HG02870 (cell line): ENCODE measurements at regions not wholly inside any gene's neighbourhood (a gene's known extent, or its start where the extent isn't known, plus 50 kb on each side); places are given as distances from the start of the nearest gene placed in this dataset.

Source experiments
- ATAC-seq: cut with Tn5 transposase; IDR thresholded peaks from one replicate; pipeline ENCODE4 v1.9.1; 2021; ENCODE audit warnings: mild to moderate bottlenecking, moderate library complexity; ENCODE audit not compliant: unreplicated experiment

DNA sequence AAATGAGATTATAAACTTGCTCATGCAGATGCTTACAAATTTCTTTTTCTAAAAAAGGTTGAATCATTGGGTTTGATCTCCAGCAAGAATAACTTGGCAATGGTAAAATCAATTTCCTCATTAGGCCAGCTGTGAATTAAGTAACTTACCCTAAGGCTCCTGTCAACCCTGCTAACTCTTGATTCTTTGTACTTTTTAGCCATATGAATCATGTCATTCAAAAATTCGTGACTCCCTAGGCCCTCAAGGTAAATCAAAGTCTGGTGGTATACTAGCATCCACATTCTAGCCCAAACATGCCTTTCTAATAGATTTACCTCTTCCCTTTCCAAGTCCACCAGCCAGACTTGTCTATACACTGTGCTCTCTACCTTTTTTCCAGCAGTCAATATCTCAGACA, 420.8 kb upstream of the BRINP1 start:
- no peak for ATAC-seq

DNA sequence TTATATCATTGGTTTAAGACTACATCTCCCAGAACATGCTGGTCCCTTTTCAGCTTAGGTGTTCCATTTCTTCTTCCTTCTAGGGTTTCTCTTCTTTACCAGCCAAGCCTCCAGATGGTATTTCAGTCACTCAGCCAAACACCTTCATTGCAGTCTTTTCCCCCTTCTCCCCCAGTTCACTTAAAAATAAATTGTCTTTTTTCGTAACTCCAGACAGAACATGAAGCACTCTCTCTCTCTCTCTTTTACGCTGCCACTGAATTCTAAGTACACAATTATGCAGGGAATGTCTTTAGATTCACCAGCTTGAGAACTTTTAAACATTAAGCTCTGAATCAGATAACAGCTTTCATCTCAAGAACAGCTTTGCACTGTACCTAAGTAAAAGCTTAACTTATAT, 419.7 kb upstream of the BRINP1 start:
- ATAC-seq: no peak

DNA sequence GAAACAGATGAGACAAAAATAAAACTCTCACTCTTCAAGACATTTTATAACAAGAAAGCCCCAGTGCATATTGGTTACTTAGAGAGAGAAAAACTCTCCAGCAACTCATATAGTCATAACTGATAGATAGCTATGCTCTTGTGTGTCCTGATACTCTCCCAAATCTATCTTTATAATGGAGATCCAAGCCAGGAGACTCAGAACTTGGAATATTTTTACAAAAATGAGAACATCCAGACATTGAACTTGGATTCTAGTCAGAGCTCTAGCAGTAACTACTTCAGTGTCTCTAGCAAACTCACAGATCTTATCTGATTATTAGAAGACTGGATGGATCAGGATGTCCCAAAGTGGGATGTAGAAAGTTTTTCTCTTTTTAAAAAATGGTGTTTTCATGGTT, 412.7 kb upstream of the BRINP1 start:
- no peak for ATAC-seq

DNA sequence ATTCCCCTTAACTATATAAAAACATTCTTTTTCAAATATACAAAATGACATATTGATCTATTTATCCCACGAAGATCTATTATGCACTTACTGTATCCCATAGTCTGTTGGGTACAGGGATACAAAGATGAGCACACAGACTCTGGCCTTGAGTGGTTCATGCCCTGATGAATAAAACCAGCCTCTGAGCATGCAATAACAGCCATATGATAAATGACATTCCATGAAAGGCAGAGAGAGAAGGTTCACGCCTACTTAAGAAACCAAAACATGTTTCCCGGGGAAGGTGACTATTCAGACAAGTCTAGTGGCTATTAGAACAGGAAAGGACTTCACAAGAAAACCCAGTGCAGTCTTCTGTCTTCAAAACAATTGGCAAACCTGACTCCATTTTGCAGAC, 406.2 kb upstream of the BRINP1 start:
- ATAC-seq: no peak

DNA sequence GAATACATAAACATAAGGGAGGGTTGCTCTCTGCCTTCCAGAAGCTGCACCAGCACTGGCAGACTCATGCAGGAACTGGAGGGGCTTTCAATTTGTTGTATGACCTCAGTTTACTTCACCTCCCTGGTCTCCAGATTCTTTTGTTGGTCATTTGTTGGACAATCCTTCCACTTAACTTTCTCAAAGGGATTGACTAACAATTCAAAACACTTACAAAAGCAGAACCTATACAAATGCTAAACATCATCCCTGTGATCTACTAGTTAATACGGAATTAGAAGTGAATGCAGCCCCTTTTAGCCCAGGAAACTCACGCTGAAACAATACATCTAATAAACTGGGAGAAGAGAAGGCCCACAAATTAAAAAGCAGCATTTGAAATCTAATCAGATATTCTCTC, 404.6 kb upstream of the BRINP1 start:
- no peak for ATAC-seq

DNA sequence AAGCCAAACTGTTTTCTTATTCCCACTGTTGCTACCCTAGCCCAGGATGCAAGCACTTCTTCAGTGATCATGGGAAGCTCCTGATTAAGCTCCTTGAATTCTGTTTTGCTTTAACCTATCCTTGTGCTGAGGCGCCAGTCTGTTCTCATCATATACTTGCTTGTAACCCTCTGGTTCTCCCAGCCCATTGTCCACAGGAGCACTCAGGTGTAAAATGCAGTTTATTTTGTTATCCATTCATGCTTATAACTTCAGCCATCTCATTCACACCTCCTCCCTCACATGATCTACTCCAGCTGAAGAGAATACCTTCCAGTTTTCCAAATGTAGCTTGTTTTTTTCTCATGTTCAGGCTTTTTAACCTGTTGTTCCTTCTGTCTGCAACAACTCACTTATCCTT, 402.1 kb upstream of the BRINP1 start:
- no peak for ATAC-seq

DNA sequence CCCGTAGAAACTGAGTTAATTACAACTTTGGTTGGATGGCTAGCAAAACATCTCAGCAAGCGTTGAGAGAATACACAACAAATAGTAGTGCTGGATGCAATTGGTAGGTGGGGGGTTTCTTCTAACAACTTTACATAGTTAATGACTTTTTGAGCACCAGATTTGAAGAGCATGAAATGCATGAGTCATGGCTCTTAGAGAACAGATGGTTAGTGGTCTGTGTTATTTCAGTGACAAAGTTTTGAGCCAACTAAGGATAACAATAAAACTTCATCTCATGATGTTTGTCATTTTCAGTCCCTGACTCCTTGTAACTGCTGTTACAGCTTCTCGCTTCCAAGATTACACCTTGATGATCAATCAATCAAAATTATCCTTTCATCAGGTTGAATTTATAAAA, 399.0 kb upstream of the BRINP1 start:
- ATAC-seq: no peak

DNA sequence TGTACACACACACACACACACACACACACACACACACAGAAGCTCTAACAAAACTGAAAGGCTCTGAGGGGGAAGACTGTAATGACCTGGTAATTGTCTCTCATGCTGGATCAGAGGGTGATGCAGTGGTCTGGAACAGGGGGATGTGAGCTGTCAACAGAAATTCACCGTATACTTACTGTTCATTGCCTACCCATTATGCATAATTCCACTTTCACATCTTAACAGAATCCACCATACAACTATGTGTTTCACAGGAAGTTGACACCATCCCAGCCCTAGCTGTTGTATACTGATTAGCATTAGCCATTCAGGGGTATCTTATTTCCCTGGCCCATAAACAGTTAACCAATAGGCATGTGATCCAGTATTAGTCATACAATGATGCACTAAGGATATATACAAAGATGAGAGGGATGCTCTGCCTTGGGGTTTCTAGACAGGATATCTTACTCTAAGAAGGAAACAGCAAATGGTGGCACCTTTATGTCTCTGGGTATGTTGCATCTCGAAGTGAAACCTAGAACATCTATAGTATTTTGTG, 396.5 kb upstream of the BRINP1 start:
- no peak for ATAC-seq

DNA sequence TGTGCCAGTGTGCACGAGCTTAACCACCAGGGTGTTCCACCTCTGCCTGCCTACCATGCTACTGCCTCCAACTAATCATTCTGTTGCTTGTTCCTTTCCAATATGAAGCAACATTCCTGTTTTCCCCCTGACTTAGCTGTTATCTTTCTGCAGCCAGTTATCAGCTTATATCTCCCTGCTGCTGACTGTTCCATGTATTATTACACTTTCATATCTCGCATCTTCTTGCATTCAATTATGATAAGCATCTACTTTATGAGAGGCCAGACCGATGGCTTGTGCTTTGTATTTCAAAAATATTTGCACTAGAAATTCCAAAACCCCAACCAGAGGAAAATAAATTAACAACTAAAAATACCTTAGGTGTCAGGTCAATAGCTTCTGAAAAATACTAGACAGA, 394.0 kb upstream of the BRINP1 start:
- no peak for ATAC-seq

DNA sequence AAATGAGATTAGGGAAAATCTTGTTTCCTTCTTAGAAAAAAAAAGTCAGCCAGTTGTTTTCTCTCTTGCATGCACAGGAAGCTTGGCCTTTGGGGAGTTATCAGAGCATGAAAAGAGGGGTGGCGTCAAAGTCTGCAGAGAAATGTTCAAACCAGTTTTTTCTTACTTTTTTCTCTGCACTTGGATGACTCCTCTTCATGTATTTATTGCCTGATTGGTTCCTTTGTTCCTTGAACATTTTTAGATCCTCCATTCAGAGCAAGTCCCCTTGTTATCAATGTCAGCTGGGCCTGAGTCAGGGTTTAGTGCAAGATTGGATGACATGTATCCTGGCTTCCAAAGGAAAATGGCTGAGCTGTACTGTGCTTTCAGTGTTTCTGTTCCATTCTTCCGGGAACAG, 392.6 kb upstream of the BRINP1 start:
- ATAC-seq: no peak

DNA sequence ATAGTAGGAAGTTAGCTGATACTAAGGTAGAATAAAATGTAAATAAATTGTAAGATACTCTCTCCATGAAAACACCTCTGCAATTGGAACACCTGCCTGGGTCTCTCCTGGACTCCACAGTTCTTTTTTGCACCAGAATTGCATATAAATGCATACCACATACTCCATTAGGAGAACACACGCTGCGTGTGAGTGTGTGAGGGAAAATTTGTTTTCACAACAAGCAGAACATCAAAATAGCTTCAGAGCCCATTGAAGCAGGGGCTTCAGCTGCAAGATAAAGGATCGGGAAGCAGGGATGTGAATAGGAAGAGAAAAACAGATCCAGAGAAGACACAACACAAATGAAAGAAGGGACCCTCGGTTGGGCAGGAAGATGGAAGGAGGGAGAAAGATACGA, 389.8 kb upstream of the BRINP1 start:
- no peak for ATAC-seq

DNA sequence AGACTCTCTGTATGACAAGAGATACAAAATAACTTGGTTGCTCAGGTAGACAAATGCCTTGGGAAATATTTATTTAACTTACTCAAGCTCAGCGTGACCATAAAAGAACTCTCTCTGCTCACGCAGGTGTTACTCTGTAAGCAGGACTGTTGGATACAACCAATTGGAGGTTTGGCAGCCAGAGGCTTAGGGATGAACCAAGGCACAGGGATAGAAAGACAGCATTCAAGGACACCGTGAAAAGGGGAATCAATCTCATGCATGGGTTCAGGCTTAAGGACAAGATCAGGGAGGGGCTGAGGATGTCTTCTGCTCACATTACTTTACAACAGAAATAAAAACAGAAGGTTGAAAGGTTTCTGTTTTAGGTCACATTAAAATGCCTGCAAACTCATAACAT, 389.0 kb upstream of the BRINP1 start:
- no peak for ATAC-seq

DNA sequence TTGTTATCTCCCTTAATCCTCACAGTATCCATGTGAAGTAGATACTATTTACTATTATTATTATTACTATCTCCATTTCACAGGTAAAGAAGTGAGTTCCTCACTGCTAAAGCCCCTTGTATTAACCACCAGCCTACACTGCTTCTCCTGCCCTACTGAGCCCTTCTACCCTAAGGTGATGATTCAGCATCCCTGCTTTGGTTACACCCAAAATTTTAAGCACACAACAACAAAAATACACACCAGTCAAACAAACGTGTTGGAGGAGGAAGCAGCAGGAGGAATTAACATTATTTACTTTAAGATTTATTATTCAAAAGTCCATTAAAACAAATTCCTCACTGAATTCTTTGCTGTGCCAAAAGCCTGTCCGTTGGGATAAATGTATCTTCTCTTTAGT, 370.2 kb upstream of the BRINP1 start:
- ATAC-seq: no peak

DNA sequence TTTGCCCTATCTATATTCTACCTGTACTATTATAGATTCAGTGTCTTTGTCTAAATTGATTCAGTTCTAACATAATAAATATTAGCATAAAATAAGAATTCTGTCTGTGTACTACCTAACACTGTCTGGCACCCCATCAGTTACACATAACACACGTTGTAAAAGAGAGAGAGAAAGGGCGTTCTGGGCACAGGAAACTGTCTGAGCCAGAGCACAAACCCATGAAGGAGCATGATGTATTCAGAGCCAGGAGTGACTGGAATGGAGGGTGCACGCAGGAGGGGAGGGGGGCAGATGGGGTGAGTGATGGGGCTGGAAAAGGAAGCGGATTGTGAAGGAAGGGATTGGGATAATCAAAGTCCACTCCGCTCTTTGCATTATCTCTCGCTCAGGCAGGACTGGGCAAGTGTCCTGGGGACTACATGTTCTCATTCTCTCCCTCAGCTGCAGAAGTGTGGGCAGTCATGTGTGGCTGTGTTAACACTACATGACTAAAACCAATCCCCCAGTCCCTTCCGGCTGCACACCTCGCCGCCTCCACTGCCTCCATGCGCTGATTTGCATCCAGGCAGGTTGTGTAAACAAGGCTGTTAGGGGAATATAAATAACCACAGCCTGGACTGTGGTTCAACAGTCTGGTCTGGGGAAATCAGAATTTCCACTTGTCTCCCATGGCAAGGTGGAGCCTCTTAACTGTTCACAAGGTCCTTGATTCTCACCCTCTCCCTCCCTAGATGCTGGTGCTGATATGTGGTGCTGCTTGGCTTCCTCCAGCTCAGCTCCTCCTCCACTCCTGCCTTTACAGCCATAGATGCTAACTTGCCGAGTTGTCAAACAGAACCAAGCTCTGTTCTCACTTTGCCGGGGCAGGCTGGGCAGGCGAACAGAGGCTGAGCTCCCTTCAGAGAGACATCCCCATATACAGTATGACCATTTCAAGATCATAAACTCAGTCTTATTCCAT, 367.5 kb upstream of the BRINP1 start:
- peak; percentile 98 for ATAC-seq

DNA sequence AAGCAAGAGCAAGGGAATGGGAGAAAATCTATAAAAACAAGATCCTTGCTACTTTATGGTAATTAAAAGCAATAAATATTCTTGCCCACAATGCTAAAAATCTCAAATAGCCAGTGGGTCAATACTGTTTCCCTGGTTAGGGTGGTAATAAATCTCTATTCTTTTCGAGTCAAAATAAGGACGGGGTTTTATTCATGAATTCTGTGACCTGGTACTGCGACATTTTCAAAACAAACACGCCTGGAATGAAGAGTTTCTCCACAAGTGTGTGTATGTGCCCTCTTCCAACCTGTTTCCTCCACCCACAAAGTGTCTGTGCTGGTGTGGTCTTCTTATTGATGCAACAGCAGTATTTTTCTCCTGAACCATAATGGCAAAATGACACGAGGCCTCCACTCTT, 358.8 kb upstream of the BRINP1 start:
- ATAC-seq: no peak

DNA sequence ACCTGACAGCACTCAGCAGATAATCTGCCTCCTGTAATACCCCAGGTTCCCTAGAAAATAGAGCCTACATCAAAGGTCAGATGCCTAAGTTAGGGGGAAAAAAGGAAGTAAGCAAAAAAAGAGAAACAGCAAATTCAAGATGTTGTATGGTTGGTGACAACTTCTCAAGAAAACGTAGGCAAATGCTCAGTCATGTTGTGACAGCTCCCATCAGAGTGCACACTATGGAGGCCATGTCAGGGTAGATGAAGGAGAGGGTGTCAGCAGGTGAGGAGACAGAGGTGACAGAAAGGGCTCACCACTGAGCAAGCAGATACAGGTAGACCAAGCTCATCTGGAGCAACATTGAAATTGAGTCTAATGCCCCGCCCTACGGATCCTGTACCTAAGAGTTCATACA, 356.8 kb upstream of the BRINP1 start:
- no peak for ATAC-seq

DNA sequence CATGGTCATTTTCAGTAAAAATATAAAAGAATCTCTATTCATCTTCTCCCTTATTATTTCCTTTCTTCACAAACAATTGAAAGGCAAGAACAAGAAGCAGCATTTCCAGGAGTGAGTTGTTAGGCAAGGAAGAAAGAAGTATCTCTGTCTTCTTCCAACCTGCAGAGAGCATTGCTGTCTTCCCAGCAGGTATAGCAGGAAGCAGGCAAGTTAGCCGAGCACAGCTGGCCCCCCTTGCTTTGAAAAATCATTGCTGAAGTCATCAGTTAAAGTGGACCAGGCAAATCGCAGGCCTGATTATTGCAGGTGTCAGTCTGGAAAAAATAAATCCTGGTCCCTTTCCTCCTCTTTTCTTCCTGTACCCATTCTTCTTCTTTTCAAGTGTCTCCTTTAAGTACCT, 353.1 kb upstream of the BRINP1 start:
- no peak for ATAC-seq

DNA sequence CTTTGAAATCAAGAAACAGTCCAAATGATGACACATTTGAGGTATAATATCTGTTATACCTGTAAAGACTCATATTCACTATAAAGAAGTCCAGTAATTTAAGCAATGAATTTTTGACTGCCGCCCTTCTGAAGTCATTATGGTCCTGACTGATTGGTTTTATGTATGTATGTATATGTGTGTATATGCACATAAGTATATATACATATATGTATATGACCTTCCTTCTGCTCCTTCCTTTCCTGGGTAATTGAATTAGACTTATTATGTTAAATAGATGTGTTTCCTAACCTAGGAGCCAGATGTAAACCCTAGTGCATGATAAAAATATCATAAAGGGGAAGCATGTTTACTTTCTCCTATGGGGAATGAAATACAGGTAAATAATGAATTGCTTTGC, 343.1 kb upstream of the BRINP1 start:
- ATAC-seq: no peak

DNA sequence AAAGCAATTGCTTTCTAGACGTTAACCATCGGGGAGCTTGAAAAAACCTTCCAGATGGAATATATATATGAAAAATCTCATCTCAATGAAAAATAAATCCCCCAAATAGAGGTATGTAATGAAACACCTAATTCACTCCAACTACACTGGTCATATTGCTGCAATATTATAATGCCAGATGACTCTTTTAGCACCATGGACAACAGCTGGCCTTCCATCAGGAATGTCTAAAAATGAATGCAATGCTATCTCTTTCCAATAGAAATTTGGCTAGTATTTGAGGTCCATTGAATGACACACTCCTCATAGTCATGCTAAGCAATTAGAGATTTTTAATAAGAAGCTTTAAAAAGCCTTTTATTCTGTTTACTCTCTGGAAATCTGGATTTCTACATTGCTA, 340.2 kb upstream of the BRINP1 start:
- ATAC-seq: no peak

DNA sequence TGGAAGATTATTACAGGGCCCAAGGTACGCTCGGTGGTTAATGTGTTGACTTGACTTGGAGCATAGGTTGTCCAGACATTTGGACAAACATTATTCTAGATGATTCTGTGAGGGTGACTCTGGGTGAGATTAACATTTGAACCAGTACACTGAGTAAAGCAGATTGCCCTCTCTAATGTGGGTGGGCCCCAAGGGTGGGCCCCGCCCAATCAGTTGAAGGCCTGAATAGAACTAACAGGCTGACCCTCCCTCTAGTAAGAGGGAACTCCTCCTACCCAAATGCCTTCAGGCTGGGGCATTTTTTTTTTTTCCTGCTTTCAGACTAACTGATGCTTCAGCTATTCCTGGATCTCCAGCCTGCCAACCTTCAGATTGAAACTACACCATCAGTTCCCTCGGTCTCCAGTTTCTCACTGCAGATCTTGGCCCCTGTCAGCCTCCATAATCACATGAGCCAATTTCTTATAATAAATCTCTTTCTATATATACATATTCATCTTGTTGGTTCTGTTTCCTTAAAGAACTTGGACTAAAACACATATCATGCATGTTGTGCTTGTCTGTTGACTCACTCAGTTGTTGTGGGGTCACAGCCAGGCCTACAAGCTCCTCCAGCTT, 338.1 kb upstream of the BRINP1 start:
- no peak for ATAC-seq

DNA sequence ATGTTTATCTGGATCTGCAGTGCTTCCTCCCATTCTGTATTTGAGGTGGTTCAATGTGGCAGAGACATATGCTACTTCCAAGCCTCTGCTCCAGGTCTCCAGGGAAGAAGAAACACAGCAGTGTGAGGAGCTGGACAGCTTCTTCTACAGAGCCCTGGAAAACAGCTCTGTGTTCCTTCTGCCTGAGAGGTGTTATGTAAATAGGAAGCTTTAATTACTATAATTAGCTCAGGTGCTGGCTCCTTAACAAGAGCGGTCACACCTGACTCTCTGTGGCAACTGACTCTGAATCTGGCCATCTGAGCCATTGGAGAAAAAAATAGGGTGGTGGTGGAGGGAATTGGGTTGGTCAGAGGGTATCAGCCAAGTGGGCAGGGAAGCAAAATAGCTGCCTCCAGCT, 332.4 kb upstream of the BRINP1 start:
- no peak for ATAC-seq

DNA sequence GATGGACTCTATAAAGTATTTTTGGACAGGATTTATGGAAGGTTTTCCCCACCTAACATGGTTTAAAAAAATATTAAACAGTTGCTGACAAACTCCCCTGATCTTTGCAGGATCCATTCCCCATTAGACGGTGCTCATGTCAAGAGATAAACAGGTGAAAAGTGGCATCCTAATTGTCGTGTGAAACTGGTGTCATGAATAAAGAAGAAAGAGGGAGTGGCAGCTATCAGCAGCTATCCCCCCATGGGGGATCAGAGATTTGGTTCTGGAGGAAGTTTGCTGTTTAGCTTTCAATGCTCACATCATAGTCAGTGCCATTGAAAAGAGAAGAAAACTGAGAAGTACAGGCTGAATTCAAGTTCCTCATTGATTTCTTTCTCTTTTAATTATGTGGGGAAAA, 329.3 kb upstream of the BRINP1 start:
- no peak for ATAC-seq
